Stimulated activated naive B cell treated with anti-CD40 and anti-IgM and Interleukin-4, amounts not matched to agents 10 μg/mL and 1 μg/mL and 100 μg/mL, for 72 hours (primary cell): ENCODE measurements at regions not wholly inside any gene's neighbourhood (a gene's known extent, or its start where the extent isn't known, plus 50 kb on each side); places are given as distances from the start of the nearest gene placed in this dataset.

Experiments
- ATAC-seq, 2 donors: fragments of 150-1000 bp; cut with Tn5 transposase; replicated peaks; 2 replicates each; pipeline ENCODE4 v1.10.0; 2021; ENCODE audit warnings: moderate library complexity in 1 of 2
- DNase-seq: peaks from one replicate; pipeline ENCODE4 v3.0.0; 2021
- H3K27ac Mint-ChIP-seq: one replicate; pipeline ENCODE4 v1.8.0; 2022; ENCODE audit warnings: mild to moderate bottlenecking, mixed read lengths
- H3K27me3 Mint-ChIP-seq, 2 donors: one replicate each; pipeline ENCODE4 v1.8.0; 2022; ENCODE audit warnings: mixed read lengths in 2 of 2
- H3K36me3 Mint-ChIP-seq, 2 donors: one replicate each; pipeline ENCODE4 v1.8.0; 2022; ENCODE audit warnings: mixed read lengths in 2 of 2, mild to moderate bottlenecking in 1 of 2
- H3K4me1 Mint-ChIP-seq, 2 donors: one replicate each; pipeline ENCODE4 v1.8.0; 2022; ENCODE audit warnings: mixed read lengths in 2 of 2, mild to moderate bottlenecking in 1 of 2
- H3K4me3 Mint-ChIP-seq, 2 donors: one replicate each; pipeline ENCODE4 v1.8.0; 2022; ENCODE audit warnings: mild to moderate bottlenecking in 2 of 2, mixed read lengths in 2 of 2, moderate library complexity in 1 of 2
- H3K9me3 Mint-ChIP-seq, 2 donors: one replicate each; pipeline ENCODE4 v1.8.0; 2022; ENCODE audit warnings: mixed read lengths in 2 of 2, mild to moderate bottlenecking in 1 of 2

DNA sequence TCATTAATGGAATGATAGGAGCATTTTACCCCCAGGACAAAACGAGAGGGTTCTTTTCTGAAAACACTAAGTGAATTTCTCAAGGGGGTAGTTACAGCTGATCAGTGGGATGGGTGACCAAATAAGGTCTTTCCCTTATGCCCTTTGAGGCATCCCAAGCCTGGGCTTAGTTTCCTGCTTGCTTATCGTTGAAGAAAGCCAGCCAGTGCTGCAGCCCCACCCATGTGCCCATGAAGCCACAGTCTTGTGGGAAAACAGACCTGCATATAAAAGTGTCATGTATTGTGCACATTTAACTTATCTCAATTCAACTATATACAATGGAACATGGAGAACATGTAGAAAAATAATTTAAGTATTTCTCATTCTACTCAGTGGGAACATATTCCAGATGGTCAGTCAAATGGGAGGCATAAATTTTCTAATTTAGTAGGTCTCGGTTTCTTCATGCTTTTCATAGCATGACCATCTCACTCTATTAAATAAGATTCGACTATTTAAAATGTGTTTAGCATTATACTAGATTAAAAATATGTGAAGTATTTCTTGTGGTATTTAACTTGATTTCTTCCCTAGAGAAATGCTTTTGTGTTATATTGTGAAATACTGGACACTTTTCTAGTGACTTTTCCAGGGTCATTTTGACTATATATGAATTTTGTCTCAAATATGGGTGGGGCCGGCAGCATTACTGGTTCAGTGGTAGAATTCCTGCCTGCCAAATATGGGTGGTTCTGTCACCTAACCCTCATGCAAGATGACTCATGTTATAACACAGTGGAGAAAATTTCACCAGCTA is 189.7 kb upstream of the SGCD start:
- Mint-ChIP-seq H3K4me1 (no peaks in the 10 kb centered on the region), H3K27me3 (no peaks in the 10 kb centered on the region), H3K27ac (no peak overlapping the region), H3K9me3 (peaks cover under 1 to 6% of the 10 kb centered on the region in 2 donors), H3K4me3 (no peak overlapping the region), H3K36me3 (no peaks in the 10 kb centered on the region)
- ATAC-seq (no peak), DNase-seq (no peak)

DNA sequence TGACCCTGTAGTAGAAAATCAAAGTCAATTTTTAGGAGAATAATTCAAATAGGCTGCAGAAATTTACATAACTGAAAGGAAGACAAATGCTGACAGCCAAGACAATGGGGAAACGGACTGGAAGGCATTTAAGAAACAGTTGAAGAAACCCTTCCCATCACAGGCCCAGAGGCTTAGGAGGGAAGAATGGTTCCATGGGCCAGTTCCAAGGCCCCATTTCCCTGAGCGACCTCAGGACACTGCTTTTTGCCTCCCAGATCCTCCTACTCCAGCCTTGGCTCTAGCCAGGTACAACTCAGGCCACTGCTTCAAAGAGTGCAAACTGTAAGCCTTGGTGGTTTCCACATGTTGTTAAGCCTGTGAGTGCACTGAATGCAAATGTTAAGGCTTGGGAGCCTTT is 184.1 kb upstream of the SGCD start:
- DNase-seq, result no peak

DNA sequence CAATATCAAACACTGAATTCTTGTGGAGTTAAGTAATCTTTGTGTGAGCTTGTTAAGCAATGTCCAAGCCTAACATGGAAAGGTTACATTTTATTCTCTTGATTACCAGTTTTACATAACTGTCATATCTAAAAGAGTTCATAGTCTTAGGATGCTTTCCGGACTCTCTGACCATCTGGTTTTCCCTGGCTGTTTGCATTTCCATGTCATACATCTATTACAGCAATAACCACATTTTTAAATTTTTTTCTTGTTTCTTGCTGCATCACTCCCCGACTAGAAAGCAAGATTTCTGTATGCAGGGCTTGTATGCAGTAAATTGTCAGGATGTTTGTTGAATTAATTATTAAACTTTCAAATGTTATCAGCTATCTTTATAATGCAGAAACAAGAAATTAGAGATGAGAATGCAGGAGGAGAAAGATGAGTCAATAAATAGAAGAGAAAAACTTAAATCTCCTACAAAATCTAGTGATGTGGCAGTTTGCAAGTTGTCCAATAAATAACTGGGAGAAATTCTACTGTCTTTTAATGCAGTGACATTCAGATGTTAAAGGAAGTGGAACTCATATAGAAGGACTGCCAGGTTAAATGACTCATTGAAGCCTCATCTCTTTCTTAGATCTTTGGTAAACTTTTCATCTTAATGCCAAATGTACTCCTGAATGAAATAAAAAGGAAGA is 179.6 kb upstream of the SGCD start:
- H3K27me3 Mint-ChIP-seq, result no peaks in the 10 kb centered on the region
- DNase-seq (no peak), ATAC-seq (no peak)
- H3K9me3 Mint-ChIP-seq, result peaks cover 3 to 4% of the 10 kb centered on the region in 2 donors
- no peaks in the 10 kb centered on the region for H3K4me1 Mint-ChIP-seq
- no peak overlapping the region for H3K4me3 Mint-ChIP-seq
- no peak overlapping the region for H3K27ac Mint-ChIP-seq
- H3K36me3 Mint-ChIP-seq, result no peaks in the 10 kb centered on the region

More for the DNA sequence above, 184.1 kb upstream of the SGCD start:
- Mint-ChIP-seq H3K9me3 (peaks cover 6 to 7% of the 10 kb centered on the region in 2 donors), H3K4me3 (no peak overlapping the region), H3K27ac (no peak overlapping the region), H3K36me3 (no peaks in the 10 kb centered on the region), H3K27me3 (no peaks in the 10 kb centered on the region), H3K4me1 (no peaks in the 10 kb centered on the region)
- ATAC-seq, result no peak

DNA sequence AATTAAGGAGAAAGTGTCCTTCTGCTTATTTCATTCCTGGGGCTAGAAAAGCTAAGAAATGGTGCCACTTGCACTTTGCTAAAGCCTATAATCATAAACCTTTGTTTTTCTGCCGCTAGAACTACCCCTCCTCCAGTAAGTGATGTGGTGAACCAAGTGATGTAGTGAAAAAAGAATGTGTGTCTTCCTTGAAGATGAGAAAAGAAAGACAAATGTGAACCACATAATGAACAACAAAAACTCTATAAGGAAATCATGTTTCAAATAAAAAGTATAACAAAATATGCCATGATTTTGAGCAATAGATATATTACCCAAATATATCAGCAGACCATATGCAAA is 179.0 kb upstream of the SGCD start:
- Mint-ChIP-seq H3K27me3 (no peaks in the 10 kb centered on the region), H3K27ac (no peak overlapping the region), H3K4me3 (no peak overlapping the region), H3K9me3 (no peaks in the 10 kb centered on the region), H3K36me3 (no peaks in the 10 kb centered on the region), H3K4me1 (no peaks in the 10 kb centered on the region)
- ATAC-seq, result no peak
- DNase-seq, result no peak

DNA sequence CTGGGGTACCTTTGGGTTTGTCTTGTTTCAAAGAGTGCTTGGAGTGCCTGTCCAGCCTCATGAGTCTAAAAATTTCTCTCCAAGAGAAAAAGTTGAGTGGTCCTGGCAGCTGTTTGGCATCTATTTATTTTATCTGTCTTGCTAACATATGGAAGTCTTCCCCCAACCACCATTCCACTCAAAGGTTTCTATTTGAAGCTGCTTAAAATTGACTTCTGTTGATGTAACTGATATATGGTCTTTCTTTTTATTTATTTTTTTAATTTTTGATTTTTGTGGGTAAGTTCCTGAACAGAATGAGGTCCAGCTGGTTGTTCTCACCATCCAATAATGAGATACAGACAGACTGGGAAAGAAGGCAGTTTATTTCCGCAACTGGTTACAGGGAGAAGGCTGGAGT is 178.7 kb upstream of the SGCD start:
- H3K9me3 Mint-ChIP-seq, result no peaks in the 10 kb centered on the region
- ATAC-seq, result no peak

DNA sequence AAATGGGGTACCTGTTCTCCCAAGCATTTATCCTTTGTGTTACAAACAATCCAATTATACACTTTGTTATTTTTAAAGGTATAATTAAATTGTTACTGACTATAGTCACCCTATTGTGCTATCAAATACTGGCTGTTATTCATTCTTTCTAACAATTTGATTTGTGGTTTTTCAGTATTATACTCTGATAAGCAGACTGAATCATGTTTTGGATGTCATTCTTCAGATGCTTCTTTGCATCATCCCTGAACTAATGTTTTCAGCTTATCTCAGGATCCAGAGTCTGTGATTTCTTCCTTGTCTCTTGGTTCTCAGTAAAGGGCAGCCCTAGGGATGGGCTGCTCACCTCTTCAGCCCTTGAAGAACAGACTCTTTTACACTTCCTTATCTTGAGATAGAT is 177.8 kb upstream of the SGCD start:
- DNase-seq (no peak), ATAC-seq (no peak)
- Mint-ChIP-seq H3K4me3 (no peak overlapping the region), H3K9me3 (no peaks in the 10 kb centered on the region), H3K27me3 (no peaks in the 10 kb centered on the region), H3K4me1 (no peaks in the 10 kb centered on the region), H3K36me3 (no peaks in the 10 kb centered on the region), H3K27ac (no peak overlapping the region)

More for the DNA sequence above, 178.7 kb upstream of the SGCD start:
- H3K4me3 Mint-ChIP-seq, result no peak overlapping the region
- no peaks in the 10 kb centered on the region for H3K27me3 Mint-ChIP-seq
- no peaks in the 10 kb centered on the region for H3K4me1 Mint-ChIP-seq
- no peaks in the 10 kb centered on the region for H3K36me3 Mint-ChIP-seq
- no peak overlapping the region for H3K27ac Mint-ChIP-seq
- DNase-seq, result no peak

DNA sequence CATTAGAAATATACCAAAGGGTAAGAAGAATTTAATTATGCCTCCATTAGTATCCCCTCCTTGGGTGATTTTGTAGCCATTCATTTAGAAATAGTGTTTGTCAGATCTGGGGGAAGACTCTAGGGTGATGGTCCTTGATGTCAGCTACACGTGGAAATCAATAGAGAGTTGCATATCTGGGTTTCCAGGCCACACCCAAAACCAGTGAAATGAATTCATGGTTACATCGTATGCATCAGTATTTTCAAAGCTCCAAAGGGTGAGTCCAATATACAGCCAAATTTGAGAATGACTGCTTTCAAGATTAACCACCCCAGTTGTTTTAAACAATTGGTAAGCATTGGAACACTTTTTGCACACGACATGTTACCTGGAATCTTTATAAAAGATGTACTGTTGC is 173.4 kb upstream of the SGCD start:
- H3K9me3 Mint-ChIP-seq, result no peaks in the 10 kb centered on the region
- no peak for ATAC-seq
- H3K4me1 Mint-ChIP-seq, result no peaks in the 10 kb centered on the region
- H3K4me3 Mint-ChIP-seq, result no peak overlapping the region
- no peak overlapping the region for H3K27ac Mint-ChIP-seq
- DNase-seq, result no peak
- no peaks in the 10 kb centered on the region for H3K36me3 Mint-ChIP-seq
- H3K27me3 Mint-ChIP-seq, result no peaks in the 10 kb centered on the region

DNA sequence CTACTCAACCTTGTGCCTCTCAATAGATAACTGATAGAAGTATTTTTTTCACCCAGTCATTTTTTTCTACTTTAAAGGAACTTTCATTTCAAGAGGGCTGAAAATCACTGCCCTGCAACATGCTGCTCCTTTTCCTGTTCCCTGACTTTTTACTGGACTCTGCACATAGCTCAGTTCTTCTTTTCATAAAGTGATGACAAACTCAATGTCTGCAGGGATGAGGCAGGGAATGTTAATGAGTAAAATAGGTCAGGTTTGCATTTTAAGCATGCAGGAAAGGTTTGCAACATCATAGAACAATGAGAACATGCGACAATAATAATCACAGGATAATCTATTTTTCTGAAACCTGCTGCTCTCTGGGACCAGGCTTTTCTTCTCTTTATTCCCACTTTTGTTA is 172.2 kb upstream of the SGCD start:
- Mint-ChIP-seq H3K27me3 (no peaks in the 10 kb centered on the region), H3K4me3 (no peak overlapping the region), H3K36me3 (no peaks in the 10 kb centered on the region), H3K27ac (no peak overlapping the region), H3K9me3 (no peaks in the 10 kb centered on the region), H3K4me1 (no peaks in the 10 kb centered on the region)
- DNase-seq (no peak), ATAC-seq (no peak)

DNA sequence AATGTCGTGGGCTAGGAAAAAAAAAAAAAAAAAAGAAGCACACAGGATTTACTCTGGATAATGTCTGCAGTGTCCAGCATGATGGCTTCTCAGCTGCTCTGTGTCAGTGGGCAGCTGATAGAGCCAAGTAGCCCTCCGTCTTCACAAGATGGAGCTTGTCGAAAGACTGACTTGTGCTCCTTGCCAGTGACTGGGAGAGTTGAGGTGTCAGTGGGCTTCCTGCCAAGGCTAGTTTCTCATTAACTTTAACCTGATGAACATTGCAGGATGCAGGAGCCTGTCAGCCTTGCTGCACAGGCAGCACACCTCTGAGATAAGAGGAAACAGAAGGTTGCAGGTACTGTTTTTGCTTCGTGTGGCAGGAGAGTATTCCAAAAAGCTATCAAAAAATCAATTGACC is 171.4 kb upstream of the SGCD start:
- Mint-ChIP-seq H3K36me3 (no peaks in the 10 kb centered on the region), H3K4me1 (no peaks in the 10 kb centered on the region), H3K27me3 (no peaks in the 10 kb centered on the region), H3K4me3 (no peak overlapping the region), H3K27ac (no peak overlapping the region), H3K9me3 (no peaks in the 10 kb centered on the region)
- ATAC-seq, result no peak
- DNase-seq, result no peak

DNA sequence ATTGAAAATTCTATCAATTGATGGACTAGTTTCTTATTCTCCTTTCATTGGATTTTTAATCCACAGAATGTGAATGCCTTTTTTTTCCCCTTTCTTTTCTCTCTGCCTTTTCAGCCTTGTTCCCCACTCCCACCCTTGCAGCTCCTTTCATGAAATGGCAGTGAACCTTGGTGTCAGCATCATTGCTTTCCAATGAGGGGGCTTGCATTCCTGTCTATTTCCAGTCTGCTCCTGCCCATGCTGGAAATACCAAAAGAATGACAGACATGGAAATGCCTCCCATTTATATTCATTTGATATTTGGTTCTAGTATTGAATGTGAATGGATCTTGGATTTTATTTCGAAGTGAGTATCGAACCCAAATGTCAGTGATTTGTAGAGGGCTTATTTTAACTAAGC is 162.7 kb upstream of the SGCD start:
- Mint-ChIP-seq H3K36me3 (no peaks in the 10 kb centered on the region), H3K4me3 (no peak overlapping the region), H3K27ac (no peak overlapping the region), H3K4me1 (no peaks in the 10 kb centered on the region), H3K27me3 (no peaks in the 10 kb centered on the region), H3K9me3 (no peaks in the 10 kb centered on the region)
- no peak for ATAC-seq
- no peak for DNase-seq

DNA sequence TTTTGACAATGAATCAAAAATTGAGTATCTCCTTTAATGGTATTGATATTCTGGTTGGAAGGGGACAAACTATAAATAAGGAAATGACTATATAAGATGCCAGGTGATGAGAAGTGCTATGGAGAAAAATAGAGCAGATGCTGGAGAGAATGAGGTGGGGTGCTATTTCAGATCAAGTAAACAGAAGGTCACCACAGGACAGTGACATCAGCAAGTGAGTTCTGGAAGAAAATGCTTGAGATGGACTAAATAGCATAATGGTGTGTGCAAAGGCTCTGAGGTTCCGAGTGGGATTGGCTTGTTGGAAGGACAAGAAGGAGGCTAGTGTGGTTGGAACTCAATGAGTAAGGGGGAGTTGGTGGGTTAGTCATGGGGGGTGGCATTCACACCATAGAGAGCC is 157.5 kb upstream of the SGCD start:
- no peak for ATAC-seq
- H3K4me1 Mint-ChIP-seq, result no peaks in the 10 kb centered on the region

DNA sequence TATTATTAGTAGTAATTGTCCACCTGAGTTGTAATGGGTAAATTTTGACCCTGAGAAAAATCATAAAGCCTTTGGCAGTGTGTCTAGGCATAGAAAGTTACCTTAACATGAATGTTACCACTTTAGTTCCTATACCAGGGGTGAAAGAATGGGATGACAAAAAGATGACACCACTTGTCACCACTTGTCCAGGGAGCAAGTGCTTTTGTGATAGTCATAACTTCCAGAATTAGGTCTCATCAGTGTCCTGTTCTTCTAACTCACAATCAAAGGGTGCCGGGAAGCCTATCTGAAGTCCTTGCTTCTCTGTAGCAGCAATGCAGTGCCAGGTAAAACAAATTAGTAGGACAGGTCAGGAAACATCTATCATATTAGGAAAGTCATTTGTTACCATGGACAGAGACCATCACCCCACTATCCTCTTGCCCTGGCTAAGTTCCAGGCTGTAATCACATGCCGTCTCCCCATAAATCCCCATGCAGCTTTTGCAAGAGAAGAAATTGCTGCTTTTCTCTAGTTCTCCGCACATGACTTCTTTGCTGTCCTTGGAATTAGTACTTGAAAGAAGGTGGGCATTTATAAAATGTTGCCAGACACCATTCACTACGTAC is 156.5 kb upstream of the SGCD start:
- H3K27me3 Mint-ChIP-seq, result no peaks in the 10 kb centered on the region
- H3K4me1 Mint-ChIP-seq, result no peaks in the 10 kb centered on the region
- no peaks in the 10 kb centered on the region for H3K36me3 Mint-ChIP-seq
- ATAC-seq, result no peak
- DNase-seq, result no peak
- H3K9me3 Mint-ChIP-seq, result no peaks in the 10 kb centered on the region
- H3K4me3 Mint-ChIP-seq, result no peak overlapping the region
- H3K27ac Mint-ChIP-seq, result no peak overlapping the region

More for the DNA sequence above, 157.5 kb upstream of the SGCD start:
- Mint-ChIP-seq H3K36me3 (no peaks in the 10 kb centered on the region), H3K9me3 (no peaks in the 10 kb centered on the region), H3K27me3 (no peaks in the 10 kb centered on the region), H3K4me3 (no peak overlapping the region), H3K27ac (no peak overlapping the region)
- no peak for DNase-seq

DNA sequence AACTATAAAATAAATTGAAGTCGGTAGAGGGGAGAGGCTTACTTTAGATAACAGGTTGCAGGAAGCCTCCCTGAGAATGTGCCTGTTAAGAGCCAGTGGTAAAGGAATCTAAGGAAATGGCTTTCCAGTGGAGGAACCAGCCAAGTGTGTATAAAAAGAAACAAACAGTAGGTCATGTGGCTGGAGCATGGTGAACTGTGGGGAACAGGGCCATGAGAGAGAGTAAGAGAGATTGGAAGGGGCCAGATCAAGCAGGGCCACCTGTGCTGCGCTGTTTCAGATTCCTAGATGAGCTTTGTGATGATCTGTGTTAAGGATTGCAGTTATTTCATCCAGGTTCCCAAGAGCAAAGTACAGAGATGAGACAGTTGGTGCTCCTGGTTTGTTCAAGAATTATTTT is 152.7 kb upstream of the SGCD start:
- Mint-ChIP-seq H3K27ac (no peak overlapping the region), H3K4me1 (no peaks in the 10 kb centered on the region), H3K4me3 (no peak overlapping the region), H3K27me3 (no peaks in the 10 kb centered on the region), H3K9me3 (no peaks in the 10 kb centered on the region), H3K36me3 (no peaks in the 10 kb centered on the region)
- ATAC-seq (no peak), DNase-seq (no peak)

DNA sequence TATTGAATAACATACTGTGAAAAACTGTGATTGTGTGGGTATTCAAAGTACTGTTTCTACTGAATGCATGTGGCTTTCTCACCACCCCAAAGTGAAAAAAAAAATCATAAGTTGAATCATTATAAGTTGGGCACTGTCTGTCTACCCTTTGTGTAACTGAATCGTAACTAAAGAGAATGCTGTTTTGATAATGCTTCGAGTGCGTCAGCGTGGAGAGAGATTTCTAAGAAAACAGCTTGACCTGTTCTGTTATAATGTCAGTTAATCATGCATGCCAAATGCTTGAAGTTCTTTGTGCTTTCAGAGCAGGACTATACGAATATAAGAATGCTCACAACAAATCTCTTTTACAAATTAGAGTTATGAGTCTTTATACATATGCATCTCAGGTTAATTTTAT is 148.8 kb upstream of the SGCD start:
- H3K27ac Mint-ChIP-seq, result no peak overlapping the region
- peaks cover 2 to 3% of the 10 kb centered on the region in 2 donors for H3K9me3 Mint-ChIP-seq
- no peaks in the 10 kb centered on the region for H3K27me3 Mint-ChIP-seq
- H3K4me1 Mint-ChIP-seq, result no peaks in the 10 kb centered on the region
- no peaks in the 10 kb centered on the region for H3K36me3 Mint-ChIP-seq
- H3K4me3 Mint-ChIP-seq, result no peak overlapping the region
- no peak for DNase-seq
- ATAC-seq, result no peak

DNA sequence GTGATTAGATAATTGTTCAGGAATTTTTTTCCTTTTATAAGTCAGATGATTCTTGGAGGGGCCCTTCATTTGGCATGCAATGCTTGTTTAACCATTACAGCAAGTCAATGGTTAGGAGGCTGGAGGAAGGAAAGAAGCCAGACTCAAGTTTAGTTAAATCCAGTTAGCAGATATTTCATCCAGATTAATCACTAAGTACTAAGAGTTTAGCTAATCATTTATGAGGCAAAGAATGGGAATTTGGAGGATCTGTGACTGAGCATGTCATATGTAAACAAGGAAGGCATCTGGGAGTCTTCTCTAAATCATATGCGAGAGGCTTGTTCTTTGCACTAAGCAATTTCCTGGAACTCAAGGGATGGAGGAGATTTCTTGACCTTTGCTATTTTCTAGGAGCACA is 145.3 kb upstream of the SGCD start:
- ATAC-seq, result no peak

More for the DNA sequence above, 145.3 kb upstream of the SGCD start:
- DNase-seq, result no peak
- H3K4me3 Mint-ChIP-seq, result no peak overlapping the region
- H3K4me1 Mint-ChIP-seq, result no peaks in the 10 kb centered on the region
- no peak overlapping the region for H3K27ac Mint-ChIP-seq
- H3K9me3 Mint-ChIP-seq, result peaks cover 2 to 3% of the 10 kb centered on the region in 2 donors
- no peaks in the 10 kb centered on the region for H3K36me3 Mint-ChIP-seq
- H3K27me3 Mint-ChIP-seq, result no peaks in the 10 kb centered on the region
